Endothelial cell of umbilical vein (primary cell): ENCODE measurements at regions not wholly inside any gene's neighbourhood (a gene's known extent, or its start where the extent isn't known, plus 50 kb on each side); places are given as distances from the start of the nearest gene placed in this dataset.

Experiments used
- BruUV-seq: library from RNA; stranded (reverse); fragments of 400-500 nt; replicated peaks from 2 replicates; lab custom pipeline; 2021; lab: Mats Ljungman, UMichigan
- CTCF ChIA-PET: fragments of 300-600, 350-600 bp; sonication (Branson Sonifier 250); formaldehyde crosslinking; loops from one replicate; lab custom pipeline; 2021; ENCODE audit warnings: antibody characterized with exemption, inconsistent platforms; lab: Charles Lee
- POLR2A ChIA-PET: fragments of 300-600, 350-600 bp; sonication (Branson Sonifier 250); formaldehyde crosslinking; loops from one replicate; lab custom pipeline; 2021; ENCODE audit warnings: antibody characterized with exemption, inconsistent platforms; lab: Charles Lee
- DNase-seq: peaks from one replicate; pipeline ENCODE4 v3.0.0-alpha.2; 2011; ENCODE audit warnings: low read depth, low spot score
- FAIRE-seq: peaks from 2 replicates; lab custom pipeline; 2011; peaks lifted over from hg19 to GRCh38; lab: Jason Lieb, UNC
- H2AFZ ChIP-seq: 2 replicates; pipeline ENCODE4 v1.6.0; 2012; ENCODE audit warnings: low read depth, low read length, control low read depth, inconsistent platforms
- H3K27ac ChIP-seq: 2 replicates; pipeline ENCODE4 v1.5.1; 2011; ENCODE audit warnings: low read depth, mild to moderate bottlenecking, control low read depth, low read length, moderate library complexity; ENCODE audit not compliant: insufficient read depth
- H3K27me3 ChIP-seq, 2 experiments: 2 replicates each; pipeline versions ENCODE4 v1.6.0 to v1.6.1; 2011; ENCODE audit warnings: low read length in 2 of 2, mixed read lengths in 1 of 2; ENCODE audit not compliant: control insufficient read depth in 2 of 2, insufficient read depth in 2 of 2
- H3K36me3 ChIP-seq, 2 experiments: 2 replicates in 1 of 2; 3 replicates in 1 of 2; pipeline ENCODE4 v1.5.1; 2011; ENCODE audit warnings: low read length in 2 of 2, mild to moderate bottlenecking in 1 of 2, moderate library complexity in 1 of 2; ENCODE audit not compliant: control insufficient read depth in 2 of 2, insufficient read depth in 2 of 2; ENCODE audit errors: extremely low read depth in 1 of 2
- H3K4me1 ChIP-seq: 3 replicates; pipeline ENCODE4 v1.5.1; 2011; ENCODE audit warnings: mild to moderate bottlenecking, low read length; ENCODE audit not compliant: control insufficient read depth, insufficient read depth; ENCODE audit errors: extremely low read depth
- H3K4me2 ChIP-seq: 2 replicates; pipeline ENCODE4 v1.6.1; 2011; ENCODE audit warnings: low read length, control low read depth, mixed read lengths; ENCODE audit not compliant: insufficient read depth
- H3K4me3 ChIP-seq, 3 experiments: fragments of 200-600 bp in 1 of 3; sonication (generic), shearing (Covaris generic) in 1 of 3; replicated peaks in 1 of 3; 2 replicates each; pipeline ENCODE4 v1.5.1; 2011 to 2016; ENCODE audit warnings: control low read depth in 3 of 3, low read length in 3 of 3, mild to moderate bottlenecking in 2 of 3, inconsistent platforms in 1 of 3, low read depth in 1 of 3, moderate library complexity in 1 of 3; ENCODE audit not compliant: insufficient read depth in 1 of 3
- H3K79me2 ChIP-seq: 2 replicates; pipeline ENCODE4 v1.6.0; 2012; ENCODE audit warnings: low read length, inconsistent platforms; ENCODE audit not compliant: control insufficient read depth, insufficient read depth
- H3K9ac ChIP-seq: replicated peaks from 2 replicates; pipeline ENCODE3; 2011; ENCODE audit warnings: low read length, control low read depth; ENCODE audit not compliant: insufficient read depth; ENCODE audit errors: extremely low read depth
- H3K9me1 ChIP-seq: replicated peaks from 3 replicates; pipeline ENCODE4 v1.6.0; 2011; ENCODE audit warnings: mild to moderate bottlenecking, low read length; ENCODE audit not compliant: control insufficient read depth, insufficient read depth; ENCODE audit errors: extremely low read depth
- H3K9me3 ChIP-seq: replicated peaks from 2 replicates; pipeline ENCODE4 v1.5.1; 2012; ENCODE audit warnings: low read length, inconsistent platforms; ENCODE audit not compliant: control insufficient read depth, insufficient read depth
- H4K20me1 ChIP-seq: replicated peaks from 2 replicates; pipeline ENCODE3; 2011; ENCODE audit warnings: mild to moderate bottlenecking, low read length; ENCODE audit not compliant: control insufficient read depth, insufficient read depth; ENCODE audit errors: extremely low read depth
- CTCF ChIP-seq, 2 donors: IDR thresholded peaks; 1 replicate in 1 of 2; 2 replicates in 1 of 2; pipeline ENCODE4 v1.5.1; 2011; ENCODE audit warnings: low read length in 2 of 2, mild to moderate bottlenecking in 2 of 2, moderate library complexity in 2 of 2, control low read depth in 1 of 2, inconsistent platforms in 1 of 2, low read depth in 1 of 2; ENCODE audit not compliant: insufficient read depth in 1 of 2; ENCODE audit errors: extremely low read depth in 1 of 2
- EZH2 ChIP-seq: IDR thresholded peaks from 2 replicates; pipeline ENCODE4 v1.6.1; 2012; ENCODE audit warnings: borderline replicate concordance, low read depth, mild to moderate bottlenecking, moderate library complexity, low read length, inconsistent platforms; ENCODE audit not compliant: severe bottlenecking
- FOS ChIP-seq: IDR thresholded peaks from 2 replicates; pipeline ENCODE4 v1.6.1; 2011; ENCODE audit warnings: mild to moderate bottlenecking, low read length, moderate library complexity, borderline replicate concordance; ENCODE audit not compliant: insufficient read depth
- GATA2 ChIP-seq: IDR thresholded peaks from 2 replicates; pipeline ENCODE4 v1.7.0; 2011; ENCODE audit warnings: low read depth, mild to moderate bottlenecking, moderate library complexity, mixed read lengths, low read length; ENCODE audit not compliant: insufficient read length, insufficient read depth
- JUN ChIP-seq: IDR thresholded peaks from 2 replicates; pipeline ENCODE4 v1.6.1; 2011; ENCODE audit warnings: borderline replicate concordance, low read depth; ENCODE audit not compliant: insufficient read length, insufficient read depth
- MYC ChIP-seq: IDR thresholded peaks from one replicate; pipeline ENCODE4 v1.6.1; 2011; ENCODE audit warnings: mild to moderate bottlenecking, low read depth, low read length
- POLR2A ChIP-seq: IDR thresholded peaks from 2 replicates; pipeline ENCODE4 v1.6.1; 2012; ENCODE audit warnings: low read depth, mild to moderate bottlenecking, control low read depth, low read length
- POLR2AphosphoS5 ChIP-seq: IDR thresholded peaks from 2 replicates; pipeline ENCODE4 v1.6.1; 2012; ENCODE audit warnings: low read depth, mild to moderate bottlenecking, control low read depth, low read length, moderate library complexity; ENCODE audit not compliant: insufficient read depth
- dilution Hi-C: fragments of 300-500 bp; cut with MboI; formaldehyde crosslinking; loops from one replicate; pipeline ENCODE4 v1.15.0; 2019; ENCODE audit warnings: low sequenced_read_pairs; ENCODE audit not compliant: extremely low pct_ligation_motif_present
- intact Hi-C: fragments of 100-400 bp; cut with micrococcal nuclease; formaldehyde crosslinking; loops from one replicate; pipeline ENCODE4 v1.10.0; 2022
- TF ChIP-seq, protein P1 (sequence below): IDR thresholded peaks from 2 replicates; pipeline ENCODE4 v1.6.1; 2011; ENCODE audit not compliant: insufficient read depth, insufficient read length

DNA sequence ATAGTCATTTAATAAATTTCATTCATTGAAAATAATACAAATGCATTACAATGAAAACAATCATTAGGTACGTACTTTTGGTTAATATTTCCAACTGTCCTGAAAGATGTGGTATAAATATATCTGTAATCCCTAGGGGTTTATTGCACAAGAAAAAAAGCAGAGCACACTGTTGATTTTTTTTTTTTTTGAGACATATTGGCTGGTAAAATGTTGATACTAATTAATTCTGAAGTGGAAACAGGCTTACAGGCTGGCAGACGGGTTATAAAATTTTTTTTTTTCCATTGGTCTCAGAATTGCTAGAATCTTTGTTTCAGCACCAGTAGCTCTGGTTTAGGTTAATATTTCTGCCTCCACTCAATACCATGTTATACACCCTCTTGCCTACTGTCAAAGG, 193.6 kb downstream of the MAP2K6 start:
- Histone ChIP-seq H3K4me3 (no peak overlapping the region), H3K9me1 (no peaks in the 10 kb centered on the region), H2AFZ (peak overlapping the region; percentile 10), H3K27me3 (no peaks in the 10 kb centered on the region), H3K79me2 (no peaks in the 10 kb centered on the region), H3K4me1 (peaks cover 28% of the 10 kb centered on the region), H3K9me3 (no peaks in the 10 kb centered on the region), H4K20me1 (no peaks in the 10 kb centered on the region), H3K9ac (peak overlapping the region; percentile 73), H3K4me2 (no peak overlapping the region), H3K36me3 (no peaks in the 10 kb centered on the region), H3K27ac (peak overlapping the region; percentile 91)
- dilution Hi-C loops (no loop called here), intact Hi-C loops (loop anchor here (2.0 to 5.0 kb wide), 4 partner anchors 155 to 944 kb away; no protein-coding TSS in a partner anchor)
- ChIA-PET POLR2A (interaction anchor here (0.6 to 1.5 kb wide), 6 partner anchors 10 to 562 kb away, joined by 3 to 14 read pairs (median 4); partner anchors contain the start of gene KCNJ2), CTCF (interaction anchor here (0.8 to 5.1 kb wide), 61 partner anchors 10 to 1014 kb away, joined by 3 to 156 read pairs (median 7); partner anchors contain the start of gene KCNJ2)
- FAIRE-seq (no peak), DNase-seq (no peak)
- no TSS peak for BruUV-seq
- TF ChIP-seq GATA2 = no peak
- TF ChIP-seq POLR2A = no peak
- TF ChIP-seq, protein P1, sequence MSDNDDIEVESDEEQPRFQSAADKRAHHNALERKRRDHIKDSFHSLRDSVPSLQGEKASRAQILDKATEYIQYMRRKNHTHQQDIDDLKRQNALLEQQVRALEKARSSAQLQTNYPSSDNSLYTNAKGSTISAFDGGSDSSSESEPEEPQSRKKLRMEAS = no peak

DNA sequence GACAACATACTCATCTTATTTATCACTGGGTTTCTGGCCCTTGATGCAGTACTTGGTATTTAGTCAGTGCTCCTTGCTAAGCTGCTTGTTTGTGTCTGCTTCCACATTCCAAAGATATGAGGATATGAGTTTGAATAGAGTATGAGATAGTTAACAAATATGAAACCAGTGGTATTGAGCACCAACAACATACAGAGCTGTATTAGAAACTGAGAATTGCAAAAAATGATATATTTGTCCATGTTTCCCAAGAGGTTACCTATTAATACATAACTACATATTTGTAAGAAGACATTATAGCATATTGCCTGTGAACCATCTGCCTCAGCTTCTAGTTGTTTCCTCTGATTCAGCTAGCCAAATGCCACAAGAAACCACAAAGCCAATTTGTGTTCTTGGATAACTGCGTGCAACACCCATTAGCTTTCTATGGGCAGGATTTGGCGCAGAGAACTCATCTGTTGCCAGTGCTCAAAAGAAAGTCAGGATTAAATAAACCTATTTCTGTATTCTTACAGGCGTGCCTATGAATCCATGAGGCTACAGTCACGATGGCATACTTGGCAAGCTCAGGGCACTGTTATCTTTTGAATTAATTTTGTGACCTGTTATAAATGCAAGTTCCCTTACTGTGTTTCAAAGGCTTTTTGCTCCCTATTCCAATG, 194.4 kb downstream of the MAP2K6 start:
- intact Hi-C loops = loop anchor here (1.0 to 5.0 kb wide), 8 partner anchors 40 to 943 kb away; no protein-coding TSS in a partner anchor
- H3K4me2 ChIP-seq = peak overlapping the region; percentile 17
- BruUV-seq = TSS peak; percentile 18
- H3K4me3 ChIP-seq = no peak overlapping the region
- ChIA-PET POLR2A (interaction anchor here (0.6 to 1.1 kb wide), 5 partner anchors 115 to 561 kb away, joined by 3 to 5 read pairs (median 3); no protein-coding TSS in a partner anchor), CTCF (interaction anchor here (0.5 to 5.1 kb wide), 62 partner anchors 11 to 1021 kb away, joined by 3 to 156 read pairs (median 4); partner anchors contain the start of genes KCNJ16 and KCNJ2)
- FAIRE-seq (peak; percentile 61), DNase-seq (peak; percentile 79)
- no peaks in the 10 kb centered on the region for H3K9me3 ChIP-seq
- dilution Hi-C loops = no loop called here
- peak overlapping the region; percentile 91 for H3K27ac ChIP-seq
- TF ChIP-seq JUN (peak; percentile 85), FOS (no peak), EZH2 (no peak), GATA2 (peak; percentile 7), CTCF (IDR thresholded peaks at IDR 0.05; ENCODE audit: extremely low read depth in 1 of 2, insufficient read depth in 1 of 2, low read depth in 1 of 2, low read length in 2 of 2) (no peak), POLR2AphosphoS5 (no peak), MYC (no peak), POLR2A (peak; percentile 32)
- TF ChIP-seq, protein P1 = no peak
- H3K9me1 ChIP-seq = no peaks in the 10 kb centered on the region
- H2AFZ ChIP-seq = peak overlapping the region; percentile 18
- peak overlapping the region; percentile 73 for H3K9ac ChIP-seq
- no peaks in the 10 kb centered on the region for H3K27me3 ChIP-seq
- no peaks in the 10 kb centered on the region for H4K20me1 ChIP-seq
- peaks cover 28% of the 10 kb centered on the region for H3K4me1 ChIP-seq
- no peaks in the 10 kb centered on the region for H3K36me3 ChIP-seq
- H3K79me2 ChIP-seq = no peaks in the 10 kb centered on the region
